A673 (cell line): ENCODE measurements at regions not wholly inside any gene's neighbourhood (a gene's known extent, or its start where the extent isn't known, plus 50 kb on each side); places are given as distances from the start of the nearest gene placed in this dataset.

Experiments
- BruUV-seq: library from RNA; stranded (reverse); fragments of 400-500 nt; replicated peaks from 2 replicates; lab custom pipeline; 2021; lab: Mats Ljungman, UMichigan
- CTCF ChIA-PET: fragments of 300-600 bp; sonication (Branson Sonifier 250); formaldehyde crosslinking; loops from one replicate; lab custom pipeline; 2022; ENCODE audit warnings: antibody characterized with exemption; lab: Charles Lee
- POLR2A ChIA-PET: fragments of 300-600 bp; sonication (Branson Sonifier 250); formaldehyde crosslinking; loops from one replicate; lab custom pipeline; 2022; ENCODE audit warnings: antibody characterized with exemption; ENCODE audit not compliant: low non-redundant PET; lab: Charles Lee
- DNase-seq: peaks from one replicate; pipeline ENCODE4 v3.0.0-alpha.2; 2015; ENCODE audit warnings: low spot score
- H3K27ac ChIP-seq: fragments of 200-600 bp; sonication (generic); 2 replicates; pipeline ENCODE4 v1.5.1; 2016; ENCODE audit warnings: mixed run types, low read depth, mild to moderate bottlenecking, mixed read lengths, antibody characterized with exemption, low read length; ENCODE audit not compliant: poor library complexity, severe bottlenecking
- H3K27me3 ChIP-seq: fragments of 200-600 bp; sonication (generic); replicated peaks from 2 replicates; pipeline ENCODE4 v1.6.1; 2017; ENCODE audit warnings: mixed run types, low read depth, mild to moderate bottlenecking, mixed read lengths, antibody characterized with exemption, low read length; ENCODE audit not compliant: insufficient read depth, poor library complexity
- H3K36me3 ChIP-seq: fragments of 200-600 bp; sonication (generic); 2 replicates; pipeline ENCODE4 v1.6.1; 2016; ENCODE audit warnings: mixed run types, mild to moderate bottlenecking, mixed read lengths, antibody characterized with exemption, low read length; ENCODE audit not compliant: insufficient read depth, poor library complexity, severe bottlenecking
- H3K4me1 ChIP-seq: fragments of 200-600 bp; sonication (generic); 2 replicates; pipeline ENCODE4 v1.6.1; 2017; ENCODE audit warnings: mixed run types, mild to moderate bottlenecking, mixed read lengths, antibody characterized with exemption, low read length; ENCODE audit not compliant: insufficient read depth, poor library complexity, severe bottlenecking
- H3K4me3 ChIP-seq: fragments of 200-600 bp; sonication (generic); 2 replicates; pipeline ENCODE4 v1.5.1; 2016; ENCODE audit warnings: low read depth, mixed run types, mild to moderate bottlenecking, mixed read lengths, low read length; ENCODE audit not compliant: poor library complexity, severe bottlenecking
- H3K9me3 ChIP-seq: fragments of 200-600 bp; sonication (generic); 2 replicates; pipeline ENCODE4 v1.6.1; 2016; ENCODE audit warnings: mixed run types, low read depth, mild to moderate bottlenecking, mixed read lengths, antibody characterized with exemption, low read length; ENCODE audit not compliant: poor library complexity, severe bottlenecking
- EZH2 ChIP-seq: fragments of 200-600 bp; sonication (generic); IDR thresholded peaks from 2 replicates; pipeline ENCODE4 v1.6.1; 2017; ENCODE audit warnings: borderline replicate concordance, low read depth, mild to moderate bottlenecking, mixed read lengths, antibody characterized with exemption, low read length; ENCODE audit not compliant: poor library complexity, severe bottlenecking
- intact Hi-C: fragments of 100-400 bp; cut with micrococcal nuclease; formaldehyde crosslinking; loops from one replicate; pipeline ENCODE4 v1.10.0; 2022; ENCODE audit not compliant: unreplicated experiment
- TF ChIP-seq, protein P1 (sequence below): fragments of 300-800, 200-600 bp; sonication (generic); conservative IDR thresholded peaks from 2 replicates; pipeline ENCODE4 v1.5.1; 2017; ENCODE audit warnings: low read depth, mild to moderate bottlenecking, antibody characterized with exemption, low read length, moderate library complexity, mixed read lengths

DNA sequence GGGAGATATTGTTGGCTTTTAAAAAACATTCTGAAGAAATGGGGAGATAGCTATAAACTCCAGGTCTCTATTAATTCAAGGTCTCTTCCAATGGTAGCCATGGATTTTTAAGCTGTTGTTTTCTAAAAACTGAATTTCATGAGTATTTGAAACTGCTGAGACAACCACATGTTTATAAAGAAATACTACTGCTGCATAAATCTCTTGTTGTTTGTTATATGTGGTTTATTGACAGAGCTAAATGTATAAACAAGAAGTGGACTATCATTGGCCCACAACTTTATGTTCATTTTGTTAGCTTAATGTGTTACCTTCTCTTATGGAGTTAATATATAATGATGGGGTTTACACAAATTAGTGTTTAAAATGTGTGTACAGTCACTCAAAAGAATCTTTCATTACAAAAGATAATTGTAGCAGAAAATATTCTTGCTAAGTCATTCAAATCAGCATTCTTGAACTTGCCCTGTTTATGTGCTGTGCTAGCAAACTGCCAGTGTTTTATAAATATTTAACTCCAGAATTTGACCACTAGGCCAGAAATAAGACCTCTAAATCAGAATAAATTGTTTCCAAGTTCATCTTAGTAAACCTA, 242.1 kb downstream of the TMX3 start:
- no peak for DNase-seq
- Histone ChIP-seq H3K36me3 (no peaks in the 10 kb centered on the region), H3K4me1 (peaks cover 45% of the 10 kb centered on the region), H3K27ac (no peak overlapping the region), H3K4me3 (no peak overlapping the region), H3K9me3 (no peaks in the 10 kb centered on the region), H3K27me3 (no peaks in the 10 kb centered on the region)
- no TSS peak for BruUV-seq
- TF ChIP-seq, protein P1, sequence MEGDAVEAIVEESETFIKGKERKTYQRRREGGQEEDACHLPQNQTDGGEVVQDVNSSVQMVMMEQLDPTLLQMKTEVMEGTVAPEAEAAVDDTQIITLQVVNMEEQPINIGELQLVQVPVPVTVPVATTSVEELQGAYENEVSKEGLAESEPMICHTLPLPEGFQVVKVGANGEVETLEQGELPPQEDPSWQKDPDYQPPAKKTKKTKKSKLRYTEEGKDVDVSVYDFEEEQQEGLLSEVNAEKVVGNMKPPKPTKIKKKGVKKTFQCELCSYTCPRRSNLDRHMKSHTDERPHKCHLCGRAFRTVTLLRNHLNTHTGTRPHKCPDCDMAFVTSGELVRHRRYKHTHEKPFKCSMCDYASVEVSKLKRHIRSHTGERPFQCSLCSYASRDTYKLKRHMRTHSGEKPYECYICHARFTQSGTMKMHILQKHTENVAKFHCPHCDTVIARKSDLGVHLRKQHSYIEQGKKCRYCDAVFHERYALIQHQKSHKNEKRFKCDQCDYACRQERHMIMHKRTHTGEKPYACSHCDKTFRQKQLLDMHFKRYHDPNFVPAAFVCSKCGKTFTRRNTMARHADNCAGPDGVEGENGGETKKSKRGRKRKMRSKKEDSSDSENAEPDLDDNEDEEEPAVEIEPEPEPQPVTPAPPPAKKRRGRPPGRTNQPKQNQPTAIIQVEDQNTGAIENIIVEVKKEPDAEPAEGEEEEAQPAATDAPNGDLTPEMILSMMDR, result no peak
- ChIA-PET POLR2A (no interaction called here), CTCF (no interaction called here)
- intact Hi-C loops, result no loop called here

GRCh38 chr18:68469049-68469625, 245.8 kb downstream of the TMX3 start:
- BruUV-seq, result no TSS peak
- intact Hi-C loops, result no loop called here
- ChIA-PET CTCF (no interaction called here), POLR2A (no interaction called here)
- Histone ChIP-seq H3K4me3 (no peak overlapping the region), H3K9me3 (no peaks in the 10 kb centered on the region), H3K27me3 (no peaks in the 10 kb centered on the region), H3K36me3 (no peaks in the 10 kb centered on the region), H3K4me1 (peaks cover 24% of the 10 kb centered on the region), H3K27ac (no peak overlapping the region)
- TF ChIP-seq EZH2, result no peak
- TF ChIP-seq, protein P1, result no peak
- DNase-seq, result no peak

GRCh38 chr18:68467957-68468356, 247.0 kb downstream of the TMX3 start:
- H3K9me3 ChIP-seq, result no peaks in the 10 kb centered on the region
- no TSS peak for BruUV-seq
- DNase-seq, result peak; percentile 42
- H3K27me3 ChIP-seq, result no peaks in the 10 kb centered on the region
- ChIA-PET CTCF (interaction anchor here (0.6 kb wide), 1 partner anchor 1110 kb away, joined by 5 read pairs; no protein-coding TSS in a partner anchor), POLR2A (no interaction called here)
- H3K27ac ChIP-seq, result no peak overlapping the region
- TF ChIP-seq, protein P1, result no peak
- no peak for TF ChIP-seq EZH2
- H3K4me1 ChIP-seq, result peaks cover 24% of the 10 kb centered on the region
- intact Hi-C loops, result no loop called here
- no peak overlapping the region for H3K4me3 ChIP-seq
- no peaks in the 10 kb centered on the region for H3K36me3 ChIP-seq
